Gastroesophageal sphincter (tissue), 3 donors: ENCODE measurements at regions not wholly inside any gene's neighbourhood (a gene's known extent, or its start where the extent isn't known, plus 50 kb on each side); places are given as distances from the start of the nearest gene placed in this dataset.

ENCODE experiments used
- EP300 ChIP-seq: sonication (generic); formaldehyde crosslinking; IDR thresholded peaks from one replicate; pipeline ENCODE4 v1.6.1; 2017; ENCODE audit warnings: antibody characterized with exemption, mild to moderate bottlenecking
- POLR2A ChIP-seq, 2 donors: fragments of 450-650 bp; IDR thresholded peaks; one replicate each; pipeline ENCODE4 v1.6.1; 2017; ENCODE audit warnings: antibody characterized with exemption in 2 of 2, mild to moderate bottlenecking in 2 of 2, moderate library complexity in 1 of 2
- POLR2AphosphoS5 ChIP-seq: sonication (generic); formaldehyde crosslinking; IDR thresholded peaks from one replicate; pipeline ENCODE4 v1.6.1; 2017; ENCODE audit warnings: antibody characterized with exemption
- TF ChIP-seq, protein P1 (sequence below), 4 experiments: fragments of 200-600 bp in 2 of 4; fragments of 450-650 bp in 2 of 4; sonication (generic) in 1 of 4; IDR thresholded peaks; one replicate each; pipeline ENCODE4 v1.5.1; 2017 to 2019; ENCODE audit warnings: antibody characterized with exemption in 4 of 4, mild to moderate bottlenecking in 2 of 4, moderate library complexity in 2 of 4

DNA sequence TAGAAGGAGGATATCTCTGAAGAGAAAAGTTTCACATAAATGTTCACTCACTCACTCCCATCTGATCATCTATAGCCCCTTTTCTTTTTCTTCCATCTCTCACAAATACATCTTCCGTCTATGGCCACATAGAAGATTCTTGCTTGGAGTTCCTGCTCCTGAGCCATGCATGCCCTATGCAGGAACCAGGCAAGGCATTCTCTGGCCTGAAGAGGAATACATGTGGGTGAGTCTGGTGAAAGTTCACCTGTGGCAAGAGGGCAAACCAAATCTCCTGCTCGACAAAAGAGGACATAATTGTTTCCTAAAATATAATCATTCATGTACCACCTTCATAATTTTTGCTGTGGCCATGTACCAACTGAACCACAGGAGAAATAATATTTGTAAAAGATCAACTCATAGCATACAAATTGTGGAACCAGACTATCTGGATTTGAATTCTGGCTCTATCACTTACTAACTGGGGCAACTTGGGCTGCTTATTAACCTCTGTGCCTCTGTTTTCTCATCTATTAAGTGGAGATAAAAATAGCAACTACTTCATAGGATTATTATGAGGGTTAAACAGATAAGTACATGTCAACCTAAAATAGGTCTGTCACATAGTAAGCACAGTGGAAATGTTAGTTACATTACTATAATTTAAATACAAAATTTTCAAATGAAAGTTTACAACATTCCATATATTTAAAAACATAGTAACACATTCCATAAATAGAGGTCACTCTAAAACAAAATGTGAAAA is 121.2 kb upstream of the NFIB start:
- TF ChIP-seq, protein P1, sequence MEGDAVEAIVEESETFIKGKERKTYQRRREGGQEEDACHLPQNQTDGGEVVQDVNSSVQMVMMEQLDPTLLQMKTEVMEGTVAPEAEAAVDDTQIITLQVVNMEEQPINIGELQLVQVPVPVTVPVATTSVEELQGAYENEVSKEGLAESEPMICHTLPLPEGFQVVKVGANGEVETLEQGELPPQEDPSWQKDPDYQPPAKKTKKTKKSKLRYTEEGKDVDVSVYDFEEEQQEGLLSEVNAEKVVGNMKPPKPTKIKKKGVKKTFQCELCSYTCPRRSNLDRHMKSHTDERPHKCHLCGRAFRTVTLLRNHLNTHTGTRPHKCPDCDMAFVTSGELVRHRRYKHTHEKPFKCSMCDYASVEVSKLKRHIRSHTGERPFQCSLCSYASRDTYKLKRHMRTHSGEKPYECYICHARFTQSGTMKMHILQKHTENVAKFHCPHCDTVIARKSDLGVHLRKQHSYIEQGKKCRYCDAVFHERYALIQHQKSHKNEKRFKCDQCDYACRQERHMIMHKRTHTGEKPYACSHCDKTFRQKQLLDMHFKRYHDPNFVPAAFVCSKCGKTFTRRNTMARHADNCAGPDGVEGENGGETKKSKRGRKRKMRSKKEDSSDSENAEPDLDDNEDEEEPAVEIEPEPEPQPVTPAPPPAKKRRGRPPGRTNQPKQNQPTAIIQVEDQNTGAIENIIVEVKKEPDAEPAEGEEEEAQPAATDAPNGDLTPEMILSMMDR (IDR thresholded peaks at IDR 0.05) = no peak
- TF ChIP-seq POLR2A (IDR thresholded peaks at IDR 0.05) = no peak
- no peak for TF ChIP-seq EP300
- no peak for TF ChIP-seq POLR2AphosphoS5
